Prostate gland (tissue), 2 donors: ENCODE measurements at regions not wholly inside any gene's neighbourhood (a gene's known extent, or its start where the extent isn't known, plus 50 kb on each side); places are given as distances from the start of the nearest gene placed in this dataset.

Experiments
- CTCF ChIP-seq, 4 experiments: fragments of 200-600 bp in 2 of 4; fragments of 450-650 bp in 2 of 4; sonication (generic) in 2 of 4; IDR thresholded peaks; 1 replicate in 3 of 4; 2 replicates in 1 of 4; pipeline ENCODE4 v1.5.1; 2016 to 2019; ENCODE audit warnings: antibody characterized with exemption in 4 of 4, mild to moderate bottlenecking in 2 of 4, moderate library complexity in 2 of 4
- POLR2A ChIP-seq: fragments of 450-650 bp; IDR thresholded peaks from one replicate; pipeline ENCODE4 v1.6.1; 2016; ENCODE audit warnings: antibody characterized with exemption, mild to moderate bottlenecking

DNA sequence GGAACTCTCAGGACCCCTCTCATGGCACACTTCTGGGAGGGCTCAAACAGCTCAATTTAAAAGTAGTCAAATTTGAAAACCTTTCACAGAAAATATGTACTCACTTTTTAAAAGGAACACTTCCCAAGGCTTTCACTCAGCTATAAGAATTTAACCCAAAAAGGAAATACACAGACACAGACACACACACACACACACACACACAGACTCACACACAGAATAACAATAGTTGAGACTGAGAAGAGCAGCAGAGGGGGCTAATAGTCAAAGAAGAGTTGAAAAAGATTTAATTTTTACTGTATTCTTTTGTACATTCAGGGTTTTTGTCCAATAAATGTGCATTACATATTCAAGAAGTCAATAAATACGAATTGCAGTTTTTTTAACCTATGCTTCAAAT, 211.4 kb downstream of the HACE1 start:
- TF ChIP-seq CTCF (IDR thresholded peaks at IDR 0.05) (no peak), POLR2A (no peak)
